Stomach (tissue), 8 donors: ENCODE measurements at regions not wholly inside any gene's neighbourhood (a gene's known extent, or its start where the extent isn't known, plus 50 kb on each side); places are given as distances from the start of the nearest gene placed in this dataset.
A peak's percentile ranks its signal among the peaks of the same experiment; 100 is the strongest.

Experiments used
- DNase-seq, 2 donors: peaks; one replicate each; pipeline versions ENCODE4 v3.0.0 to v3.0.0-alpha.2; 2013 to 2019
- H3K27ac ChIP-seq, 5 donors: fragments of 200-600 bp in 4 of 5; sonication (generic) in 4 of 5; one replicate each; pipeline ENCODE4 v1.5.1; 2013 to 2019; ENCODE audit warnings: mild to moderate bottlenecking in 1 of 5, moderate library complexity in 1 of 5
- H3K27me3 ChIP-seq, 3 donors: fragments of 200-600 bp; sonication (generic); one replicate each; pipeline ENCODE4 v1.5.1; 2017 to 2019; ENCODE audit warnings: mixed run types in 1 of 3
- H3K36me3 ChIP-seq, 4 donors: fragments of 200-600 bp; sonication (generic); 1 replicate in 3 of 4; 2 replicates in 1 of 4; pipeline ENCODE4 v1.5.1; 2016 to 2019
- H3K4me1 ChIP-seq, 4 donors: fragments of 200-600 bp; sonication (generic); one replicate each; pipeline ENCODE4 v1.5.1; 2016 to 2019
- H3K4me3 ChIP-seq, 4 donors: fragments of 200-600 bp; sonication (generic) in 3 of 4; one replicate each; pipeline ENCODE4 v1.5.1; 2016 to 2019; ENCODE audit warnings: mild to moderate bottlenecking in 1 of 4
- H3K9me3 ChIP-seq, 4 donors: fragments of 200-600 bp; sonication (generic); one replicate each; pipeline ENCODE4 v1.5.1; 2016 to 2019
- CTCF ChIP-seq, 7 experiments: fragments of 450-650 bp in 4 of 7; fragments of 200-600 bp in 3 of 7; sonication (generic) in 3 of 7; IDR thresholded peaks; one replicate each; pipeline ENCODE4 v1.5.1; 2016 to 2019; ENCODE audit warnings: antibody characterized with exemption in 7 of 7, control low read depth in 2 of 7, mild to moderate bottlenecking in 1 of 7
- EP300 ChIP-seq: sonication (generic); formaldehyde crosslinking; IDR thresholded peaks from one replicate; pipeline ENCODE4 v1.6.1; 2017; ENCODE audit warnings: antibody characterized with exemption
- POLR2A ChIP-seq, 4 donors: fragments of 450-650 bp; IDR thresholded peaks; one replicate each; pipeline ENCODE4 v1.6.1; 2016; ENCODE audit warnings: antibody characterized with exemption in 4 of 4, control low read depth in 2 of 4, mild to moderate bottlenecking in 1 of 4, moderate library complexity in 1 of 4
- POLR2AphosphoS5 ChIP-seq, 3 donors: sonication (generic); formaldehyde crosslinking; IDR thresholded peaks; one replicate each; pipeline ENCODE4 v1.6.1; 2016; ENCODE audit warnings: antibody characterized with exemption in 3 of 3
- WGBS, 5 donors: extraction: QIAGEN DNeasy Blood & Tissue Kit in 3 of 5; methylation state at CpG; one replicate each; pipeline versions ENCODE4 v1.1.5 to v1.1.7; 2013 to 2018; 5-methylcytosine and 5-hydroxymethylcytosine counted together
- intact Hi-C: fragments of 100-400 bp; cut with DNase I; formaldehyde crosslinking; loops from one replicate; pipeline ENCODE4 v1.15.1; 2023; ENCODE audit warnings: low total_unique reads
- donor health status: healthy with polysubstance abuse.
- donor health status: Bipolar disorder and iron deficiency.
- donor health status: healthy.

- H3K36me3 ChIP-seq: no peaks in the 10 kb centered on the region
- no peak overlapping the region for H3K27ac ChIP-seq
- H3K4me3 ChIP-seq: no peak overlapping the region
- H3K27me3 ChIP-seq: peaks cover 0 to 25% (median 0%) of the 10 kb centered on the region in 3 donors
- peaks cover 0 to 7% (median 0%) of the 10 kb centered on the region in 4 donors for H3K4me1 ChIP-seq
- intact Hi-C loops: no loop called here
- no peak for DNase-seq
- WGBS, 5 donors: 91 to 96% (median 94%) methylated on average over 11 of the region's 11 CpGs
- no peak for TF ChIP-seq EP300
- no peak for TF ChIP-seq POLR2AphosphoS5 (IDR thresholded peaks at IDR 0.05)
- no peak for TF ChIP-seq POLR2A (IDR thresholded peaks at IDR 0.05)
- no peak for TF ChIP-seq CTCF (IDR thresholded peaks at IDR 0.05)
- peaks cover 0 to 12% (median 9%) of the 10 kb centered on the region in 4 donors for H3K9me3 ChIP-seq
Observed at GRCh38 chr1:24987424-24987823, 57.3 kb upstream of the RUNX3 start.

GRCh38 chr1:24986372-24986965 lies 56.4 kb upstream of the RUNX3 start:
- WGBS, 5 donors: 44 to 53% (median 52%) methylated on average over 2 of the region's 2 CpGs
- DNase-seq: peak in 1 of 2 donors; percentile 74

GRCh38 chr1:24985737-24986136 lies 55.7 kb upstream of the RUNX3 start:
- H3K27ac ChIP-seq: no peak overlapping the region
- H3K9me3 ChIP-seq: no peaks in the 10 kb centered on the region
- H3K27me3 ChIP-seq: peaks cover 0 to 19% (median 0%) of the 10 kb centered on the region in 3 donors
- H3K36me3 ChIP-seq: no peaks in the 10 kb centered on the region
- H3K4me3 ChIP-seq: no peak overlapping the region
- intact Hi-C loops: no loop called here
- WGBS, 5 donors: 87 to 93% (median 87%) methylated on average over 3 of the region's 3 CpGs
- H3K4me1 ChIP-seq: peaks cover 0 to 1% (median 0%) of the 10 kb centered on the region in 4 donors
- no peak for TF ChIP-seq POLR2A (IDR thresholded peaks at IDR 0.05)
- no peak for TF ChIP-seq POLR2AphosphoS5 (IDR thresholded peaks at IDR 0.05)
- no peak for TF ChIP-seq EP300
- no peak for TF ChIP-seq CTCF (IDR thresholded peaks at IDR 0.05)
- DNase-seq: no peak

More at GRCh38 chr1:24986372-24986965, 56.4 kb upstream of the RUNX3 start:
- Histone ChIP-seq H3K36me3 (no peaks in the 10 kb centered on the region), H3K27me3 (peaks cover 0 to 17% (median 0%) of the 10 kb centered on the region in 3 donors), H3K27ac (no peak overlapping the region), H3K4me3 (no peak overlapping the region), H3K4me1 (peaks cover 0 to 7% (median 0%) of the 10 kb centered on the region in 4 donors), H3K9me3 (peaks cover 0 to 3% (median 0%) of the 10 kb centered on the region in 4 donors)
- intact Hi-C loops: no loop called here
- TF ChIP-seq POLR2AphosphoS5 (IDR thresholded peaks at IDR 0.05) (no peak), POLR2A (IDR thresholded peaks at IDR 0.05) (no peak), EP300 (no peak), CTCF (IDR thresholded peaks at IDR 0.05) (no peak)

- no peak for TF ChIP-seq EP300
- no peak for TF ChIP-seq POLR2A (IDR thresholded peaks at IDR 0.05)
- no peak for TF ChIP-seq CTCF (IDR thresholded peaks at IDR 0.05)
- no peak for TF ChIP-seq POLR2AphosphoS5 (IDR thresholded peaks at IDR 0.05)
- H3K27me3 ChIP-seq: peaks cover 0 to 14% (median 0%) of the 10 kb centered on the region in 3 donors
- H3K9me3 ChIP-seq: no peaks in the 10 kb centered on the region
- no peak overlapping the region for H3K27ac ChIP-seq
- 56 to 67% (median 67%) methylated on average over 5 of the region's 5 CpGs for WGBS, 5 donors
- no peaks in the 10 kb centered on the region for H3K4me1 ChIP-seq
- intact Hi-C loops: no loop called here
- H3K4me3 ChIP-seq: no peak overlapping the region
- H3K36me3 ChIP-seq: no peaks in the 10 kb centered on the region
- no peak for DNase-seq
Observed at GRCh38 chr1:24984800-24985522, 54.9 kb upstream of the RUNX3 start.
